Ishikawa (cell line): ENCODE measurements at regions not wholly inside any gene's neighbourhood (a gene's known extent, or its start where the extent isn't known, plus 50 kb on each side); places are given as distances from the start of the nearest gene placed in this dataset.

Source experiments
- CREB1 ChIP-seq: IDR thresholded peaks from 2 replicates; pipeline ENCODE4 v1.6.1; 2012; ENCODE audit warnings: low read depth
- EGR1 ChIP-seq: IDR thresholded peaks from 2 replicates; pipeline ENCODE4 v1.6.1; 2012
- EP300 ChIP-seq: IDR thresholded peaks from 2 replicates; pipeline ENCODE4 v1.6.1; 2012; ENCODE audit warnings: borderline replicate concordance
- FOXM1 ChIP-seq: IDR thresholded peaks from 2 replicates; pipeline ENCODE4 v1.6.1; 2012; ENCODE audit warnings: low read depth, borderline replicate concordance
- MAX ChIP-seq: IDR thresholded peaks from 2 replicates; pipeline ENCODE4 v1.6.1; 2012
- NFIC ChIP-seq: IDR thresholded peaks from 2 replicates; pipeline ENCODE4 v1.6.1; 2012
- RAD21 ChIP-seq: IDR thresholded peaks from 2 replicates; pipeline ENCODE4 v1.6.1; 2012; ENCODE audit warnings: low read depth
- TAF1 ChIP-seq: IDR thresholded peaks from 2 replicates; pipeline ENCODE4 v1.6.1; 2012; ENCODE audit warnings: low read depth, mild to moderate bottlenecking
- TCF12 ChIP-seq: IDR thresholded peaks from 2 replicates; pipeline ENCODE4 v1.6.1; 2012; ENCODE audit warnings: low read depth
- TEAD4 ChIP-seq: IDR thresholded peaks from 2 replicates; pipeline ENCODE4 v1.6.1; 2012
- YY1 ChIP-seq: IDR thresholded peaks from 2 replicates; pipeline ENCODE4 v1.6.1; 2012; ENCODE audit warnings: low read depth
- ZBTB7A ChIP-seq: IDR thresholded peaks from 2 replicates; pipeline ENCODE4 v1.6.1; 2012; ENCODE audit warnings: low read depth
- TF ChIP-seq, protein P1 (sequence below): IDR thresholded peaks from 2 replicates; pipeline ENCODE4 v1.6.1; 2012

GRCh38 chr12:124410354-124411175 is 115.7 kb downstream of the RFLNA start:
- TF ChIP-seq MAX (no peak), YY1 (no peak), ZBTB7A (no peak), EP300 (no peak), NFIC (no peak), TAF1 (no peak), FOXM1 (no peak), RAD21 (no peak), TCF12 (no peak), TEAD4 (no peak), EGR1 (no peak), CREB1 (no peak)
- TF ChIP-seq, protein P1, sequence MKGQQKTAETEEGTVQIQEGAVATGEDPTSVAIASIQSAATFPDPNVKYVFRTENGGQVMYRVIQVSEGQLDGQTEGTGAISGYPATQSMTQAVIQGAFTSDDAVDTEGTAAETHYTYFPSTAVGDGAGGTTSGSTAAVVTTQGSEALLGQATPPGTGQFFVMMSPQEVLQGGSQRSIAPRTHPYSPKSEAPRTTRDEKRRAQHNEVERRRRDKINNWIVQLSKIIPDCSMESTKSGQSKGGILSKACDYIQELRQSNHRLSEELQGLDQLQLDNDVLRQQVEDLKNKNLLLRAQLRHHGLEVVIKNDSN = no peak
